Endothelial cell of umbilical vein (primary cell): ENCODE measurements at regions not wholly inside any gene's neighbourhood (a gene's known extent, or its start where the extent isn't known, plus 50 kb on each side); places are given as distances from the start of the nearest gene placed in this dataset.

Experiments used
- BruUV-seq: library from RNA; stranded (reverse); fragments of 400-500 nt; replicated peaks from 2 replicates; lab custom pipeline; 2021; lab: Mats Ljungman, UMichigan
- CTCF ChIA-PET: fragments of 300-600, 350-600 bp; sonication (Branson Sonifier 250); formaldehyde crosslinking; loops from one replicate; lab custom pipeline; 2021; ENCODE audit warnings: antibody characterized with exemption, inconsistent platforms; lab: Charles Lee
- POLR2A ChIA-PET: fragments of 300-600, 350-600 bp; sonication (Branson Sonifier 250); formaldehyde crosslinking; loops from one replicate; lab custom pipeline; 2021; ENCODE audit warnings: antibody characterized with exemption, inconsistent platforms; lab: Charles Lee
- DNase-seq: peaks from one replicate; pipeline ENCODE4 v3.0.0-alpha.2; 2011; ENCODE audit warnings: low read depth, low spot score
- FAIRE-seq: peaks from 2 replicates; lab custom pipeline; 2011; peaks lifted over from hg19 to GRCh38; lab: Jason Lieb, UNC
- H2AFZ ChIP-seq: 2 replicates; pipeline ENCODE4 v1.6.0; 2012; ENCODE audit warnings: low read depth, low read length, control low read depth, inconsistent platforms
- H3K27ac ChIP-seq: 2 replicates; pipeline ENCODE4 v1.5.1; 2011; ENCODE audit warnings: low read depth, mild to moderate bottlenecking, control low read depth, low read length, moderate library complexity; ENCODE audit not compliant: insufficient read depth
- H3K27me3 ChIP-seq, 2 experiments: 2 replicates each; pipeline versions ENCODE4 v1.6.0 to v1.6.1; 2011; ENCODE audit warnings: low read length in 2 of 2, mixed read lengths in 1 of 2; ENCODE audit not compliant: control insufficient read depth in 2 of 2, insufficient read depth in 2 of 2
- H3K36me3 ChIP-seq, 2 experiments: 2 replicates in 1 of 2; 3 replicates in 1 of 2; pipeline ENCODE4 v1.5.1; 2011; ENCODE audit warnings: low read length in 2 of 2, mild to moderate bottlenecking in 1 of 2, moderate library complexity in 1 of 2; ENCODE audit not compliant: control insufficient read depth in 2 of 2, insufficient read depth in 2 of 2; ENCODE audit errors: extremely low read depth in 1 of 2
- H3K4me1 ChIP-seq: 3 replicates; pipeline ENCODE4 v1.5.1; 2011; ENCODE audit warnings: mild to moderate bottlenecking, low read length; ENCODE audit not compliant: control insufficient read depth, insufficient read depth; ENCODE audit errors: extremely low read depth
- H3K4me2 ChIP-seq: 2 replicates; pipeline ENCODE4 v1.6.1; 2011; ENCODE audit warnings: low read length, control low read depth, mixed read lengths; ENCODE audit not compliant: insufficient read depth
- H3K4me3 ChIP-seq, 3 experiments: fragments of 200-600 bp in 1 of 3; sonication (generic), shearing (Covaris generic) in 1 of 3; replicated peaks in 1 of 3; 2 replicates each; pipeline ENCODE4 v1.5.1; 2011 to 2016; ENCODE audit warnings: control low read depth in 3 of 3, low read length in 3 of 3, mild to moderate bottlenecking in 2 of 3, inconsistent platforms in 1 of 3, low read depth in 1 of 3, moderate library complexity in 1 of 3; ENCODE audit not compliant: insufficient read depth in 1 of 3
- H3K79me2 ChIP-seq: 2 replicates; pipeline ENCODE4 v1.6.0; 2012; ENCODE audit warnings: low read length, inconsistent platforms; ENCODE audit not compliant: control insufficient read depth, insufficient read depth
- H3K9ac ChIP-seq: replicated peaks from 2 replicates; pipeline ENCODE3; 2011; ENCODE audit warnings: low read length, control low read depth; ENCODE audit not compliant: insufficient read depth; ENCODE audit errors: extremely low read depth
- H3K9me1 ChIP-seq: replicated peaks from 3 replicates; pipeline ENCODE4 v1.6.0; 2011; ENCODE audit warnings: mild to moderate bottlenecking, low read length; ENCODE audit not compliant: control insufficient read depth, insufficient read depth; ENCODE audit errors: extremely low read depth
- H3K9me3 ChIP-seq: replicated peaks from 2 replicates; pipeline ENCODE4 v1.5.1; 2012; ENCODE audit warnings: low read length, inconsistent platforms; ENCODE audit not compliant: control insufficient read depth, insufficient read depth
- H4K20me1 ChIP-seq: replicated peaks from 2 replicates; pipeline ENCODE3; 2011; ENCODE audit warnings: mild to moderate bottlenecking, low read length; ENCODE audit not compliant: control insufficient read depth, insufficient read depth; ENCODE audit errors: extremely low read depth
- CTCF ChIP-seq, 2 donors: IDR thresholded peaks; 1 replicate in 1 of 2; 2 replicates in 1 of 2; pipeline ENCODE4 v1.5.1; 2011; ENCODE audit warnings: low read length in 2 of 2, mild to moderate bottlenecking in 2 of 2, moderate library complexity in 2 of 2, control low read depth in 1 of 2, inconsistent platforms in 1 of 2, low read depth in 1 of 2; ENCODE audit not compliant: insufficient read depth in 1 of 2; ENCODE audit errors: extremely low read depth in 1 of 2
- EZH2 ChIP-seq: IDR thresholded peaks from 2 replicates; pipeline ENCODE4 v1.6.1; 2012; ENCODE audit warnings: borderline replicate concordance, low read depth, mild to moderate bottlenecking, moderate library complexity, low read length, inconsistent platforms; ENCODE audit not compliant: severe bottlenecking
- FOS ChIP-seq: IDR thresholded peaks from 2 replicates; pipeline ENCODE4 v1.6.1; 2011; ENCODE audit warnings: mild to moderate bottlenecking, low read length, moderate library complexity, borderline replicate concordance; ENCODE audit not compliant: insufficient read depth
- GATA2 ChIP-seq: IDR thresholded peaks from 2 replicates; pipeline ENCODE4 v1.7.0; 2011; ENCODE audit warnings: low read depth, mild to moderate bottlenecking, moderate library complexity, mixed read lengths, low read length; ENCODE audit not compliant: insufficient read length, insufficient read depth
- JUN ChIP-seq: IDR thresholded peaks from 2 replicates; pipeline ENCODE4 v1.6.1; 2011; ENCODE audit warnings: borderline replicate concordance, low read depth; ENCODE audit not compliant: insufficient read length, insufficient read depth
- MAX ChIP-seq: IDR thresholded peaks from 2 replicates; pipeline ENCODE4 v1.6.1; 2011; ENCODE audit not compliant: insufficient read depth, insufficient read length
- MYC ChIP-seq: IDR thresholded peaks from one replicate; pipeline ENCODE4 v1.6.1; 2011; ENCODE audit warnings: mild to moderate bottlenecking, low read depth, low read length
- POLR2A ChIP-seq: IDR thresholded peaks from 2 replicates; pipeline ENCODE4 v1.6.1; 2012; ENCODE audit warnings: low read depth, mild to moderate bottlenecking, control low read depth, low read length
- POLR2AphosphoS5 ChIP-seq: IDR thresholded peaks from 2 replicates; pipeline ENCODE4 v1.6.1; 2012; ENCODE audit warnings: low read depth, mild to moderate bottlenecking, control low read depth, low read length, moderate library complexity; ENCODE audit not compliant: insufficient read depth
- dilution Hi-C: fragments of 300-500 bp; cut with MboI; formaldehyde crosslinking; loops from one replicate; pipeline ENCODE4 v1.15.0; 2019; ENCODE audit warnings: low sequenced_read_pairs; ENCODE audit not compliant: extremely low pct_ligation_motif_present
- intact Hi-C: fragments of 100-400 bp; cut with micrococcal nuclease; formaldehyde crosslinking; loops from one replicate; pipeline ENCODE4 v1.10.0; 2022

GRCh38 chr7:124603066-124603465, 162.5 kb downstream of the GPR37 start:
- no peaks in the 10 kb centered on the region for H3K27me3 ChIP-seq
- no peak overlapping the region for H3K4me3 ChIP-seq
- no peak overlapping the region for H3K27ac ChIP-seq
- POLR2A ChIA-PET = no interaction called here
- no peaks in the 10 kb centered on the region for H3K79me2 ChIP-seq
- CTCF ChIA-PET = no interaction called here
- no peaks in the 10 kb centered on the region for H3K36me3 ChIP-seq
- no peaks in the 10 kb centered on the region for H4K20me1 ChIP-seq
- DNase-seq (no peak), FAIRE-seq (no peak)
- no peak for TF ChIP-seq MAX
- no peak for TF ChIP-seq POLR2AphosphoS5
- H3K9ac ChIP-seq = no peak overlapping the region
- intact Hi-C loops (no loop called here), dilution Hi-C loops (no loop called here)
- no peak overlapping the region for H2AFZ ChIP-seq
- H3K9me1 ChIP-seq = no peaks in the 10 kb centered on the region
- BruUV-seq = no TSS peak
- no peaks in the 10 kb centered on the region for H3K4me1 ChIP-seq
- H3K9me3 ChIP-seq = no peaks in the 10 kb centered on the region
- H3K4me2 ChIP-seq = no peak overlapping the region

GRCh38 chr7:124597509-124597908, 168.1 kb downstream of the GPR37 start:
- TF ChIP-seq POLR2A (no peak), GATA2 (no peak), MYC (no peak), JUN (no peak), EZH2 (no peak), FOS (no peak), CTCF (IDR thresholded peaks at IDR 0.05; ENCODE audit: extremely low read depth in 1 of 2, insufficient read depth in 1 of 2, low read depth in 1 of 2, low read length in 2 of 2) (no peak), MAX (no peak), POLR2AphosphoS5 (no peak)
- no peaks in the 10 kb centered on the region for H3K36me3 ChIP-seq
- H3K27ac ChIP-seq = no peak overlapping the region
- FAIRE-seq (no peak), DNase-seq (no peak)
- intact Hi-C loops = no loop called here
- ChIA-PET CTCF (no interaction called here), POLR2A (no interaction called here)
- dilution Hi-C loops = no loop called here
- BruUV-seq = no TSS peak
- H4K20me1 ChIP-seq = no peaks in the 10 kb centered on the region
- H3K4me2 ChIP-seq = no peak overlapping the region
- no peaks in the 10 kb centered on the region for H3K4me1 ChIP-seq
- H3K9me1 ChIP-seq = no peaks in the 10 kb centered on the region
- H3K4me3 ChIP-seq = no peak overlapping the region
- no peaks in the 10 kb centered on the region for H3K27me3 ChIP-seq
- no peaks in the 10 kb centered on the region for H3K79me2 ChIP-seq
- no peak overlapping the region for H2AFZ ChIP-seq
- H3K9ac ChIP-seq = no peak overlapping the region
- no peaks in the 10 kb centered on the region for H3K9me3 ChIP-seq
